ENCODE measurements at regions not wholly inside any gene's neighbourhood (a gene's known extent, or its start where the extent isn't known, plus 50 kb on each side); places are given as distances from the start of the nearest gene placed in this dataset.

DNA sequence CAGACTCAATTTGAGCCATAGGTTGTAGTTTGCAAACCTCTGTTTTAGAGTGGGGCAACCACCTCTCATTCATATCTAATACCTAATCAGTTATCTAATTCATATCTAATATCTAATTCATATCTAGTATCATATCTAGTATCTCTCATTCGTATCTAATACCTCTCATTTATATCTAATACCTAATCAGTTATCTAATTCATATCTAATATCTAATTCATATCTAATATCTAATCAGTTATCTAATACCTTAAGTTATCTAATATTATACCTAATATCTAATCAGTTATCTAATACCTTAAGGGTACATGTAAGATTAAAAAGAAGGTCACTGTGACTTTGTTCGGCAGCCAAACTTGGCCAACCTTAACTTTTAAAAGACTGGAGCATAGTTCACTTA lies 403.4 kb upstream of the MMADHC start:
- no peak for DNase-seq

DNA sequence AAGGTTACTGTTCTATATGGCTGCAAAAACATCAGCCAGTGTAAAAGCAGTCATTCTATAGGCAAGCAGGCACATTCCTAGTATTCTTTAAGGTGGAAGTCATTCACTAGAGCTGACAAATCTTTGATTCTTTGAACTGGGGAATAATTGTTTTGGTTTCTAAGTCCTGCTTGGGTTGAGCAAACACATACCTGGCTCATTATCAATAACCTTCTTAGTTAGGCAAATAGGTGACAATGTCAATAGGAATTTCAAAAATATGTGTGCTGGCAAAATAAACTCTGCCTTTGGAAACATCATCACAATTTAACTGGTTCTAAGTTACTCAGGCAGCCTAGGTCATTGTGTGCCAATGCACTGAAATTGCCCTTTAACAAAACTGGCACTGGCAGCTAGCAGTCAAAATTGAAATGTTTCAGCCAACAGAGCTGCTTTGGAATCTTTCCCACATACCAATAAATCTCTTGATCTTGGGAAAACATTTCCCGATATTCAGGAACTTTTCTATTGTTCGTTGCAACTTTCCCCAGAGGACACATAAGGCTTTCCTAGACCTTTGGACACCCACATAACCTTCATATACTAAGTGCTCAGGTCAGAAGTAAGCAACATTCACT lies 402.0 kb upstream of the MMADHC start:
- DNase-seq, result peak; percentile 66

- DNase-seq, result no peak
These were observed 400.8 kb upstream of the MMADHC start for GRCh38 chr2:149988361-149988760.

DNA sequence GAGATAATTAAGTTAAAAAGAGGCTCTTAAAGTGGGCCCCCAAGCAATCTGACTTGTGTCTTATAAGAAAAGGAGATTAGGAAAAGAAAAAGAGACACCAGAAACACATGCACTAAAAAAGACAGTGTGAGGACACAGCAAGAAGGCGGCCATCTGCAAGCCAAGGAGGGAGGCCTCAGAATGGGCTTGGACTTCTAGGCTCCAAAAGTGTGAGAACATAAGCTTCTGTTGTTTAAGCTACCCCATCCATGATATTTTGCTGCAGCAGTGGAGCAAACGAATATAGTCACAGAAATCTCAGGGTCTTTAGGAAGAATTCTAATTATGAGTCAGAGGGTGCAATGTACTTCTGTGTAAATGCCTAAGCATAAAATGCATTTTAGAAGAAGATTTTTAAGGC lies 399.3 kb upstream of the MMADHC start:
- no peak for DNase-seq

GRCh38 chr2:149984311-149984710 lies 396.7 kb upstream of the MMADHC start:
- DNase-seq, result no peak

DNA sequence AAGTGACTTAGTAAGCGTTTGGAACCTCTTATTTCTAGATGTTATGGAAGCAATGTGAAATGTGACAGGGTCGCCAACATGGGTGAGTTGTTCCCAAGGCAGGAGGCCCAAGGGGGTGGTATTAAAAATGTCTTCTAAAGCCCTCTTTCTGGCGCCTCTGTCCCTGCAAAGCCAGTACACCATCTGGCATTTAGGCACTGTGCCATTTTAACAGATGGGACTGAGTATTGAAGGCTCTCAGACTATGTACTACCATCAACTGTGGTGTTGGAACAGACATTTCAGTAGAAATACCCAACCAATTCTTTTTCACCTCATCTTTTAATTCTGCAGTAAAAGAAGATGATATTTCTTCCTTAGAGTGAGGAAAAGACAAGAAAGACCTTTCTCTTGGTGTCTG lies 384.5 kb upstream of the MMADHC start:
- DNase-seq, result peak; percentile 9

DNA sequence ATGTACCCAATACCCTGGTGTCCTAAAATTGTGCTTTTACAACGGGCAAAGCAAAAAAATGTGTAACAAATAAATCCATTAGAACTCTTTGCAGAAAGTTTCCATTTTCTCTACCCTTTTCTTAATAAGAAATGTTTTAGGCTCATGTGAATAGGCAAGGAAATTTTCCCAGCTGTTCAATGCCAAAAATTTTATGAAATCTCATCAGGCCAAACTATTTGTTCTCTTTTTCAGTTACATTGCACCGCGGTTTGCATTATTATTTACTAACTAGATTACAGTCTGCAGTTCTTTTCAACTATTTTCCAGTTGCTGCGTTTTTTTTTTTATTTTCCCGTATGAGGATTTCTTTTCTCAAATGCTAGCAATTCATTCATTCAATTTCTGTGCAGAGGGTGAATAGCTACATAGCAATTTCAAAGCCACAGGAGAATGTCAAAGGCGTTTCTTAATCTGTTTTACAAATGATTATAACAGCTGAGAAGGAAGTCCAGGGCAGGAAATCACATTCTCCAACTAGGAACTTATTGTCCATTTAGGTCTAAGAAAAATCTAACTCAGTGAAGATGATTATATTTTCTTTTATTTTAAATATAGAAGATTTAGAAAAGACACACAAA lies 367.5 kb upstream of the MMADHC start:
- DNase-seq, result no peak

- DNase-seq, result no peak
These were observed 366.1 kb upstream of the MMADHC start for GRCh38 chr2:149953627-149954026.

- DNase-seq, result no peak
These were observed 343.9 kb upstream of the MMADHC start for GRCh38 chr2:149931486-149931885.

DNA sequence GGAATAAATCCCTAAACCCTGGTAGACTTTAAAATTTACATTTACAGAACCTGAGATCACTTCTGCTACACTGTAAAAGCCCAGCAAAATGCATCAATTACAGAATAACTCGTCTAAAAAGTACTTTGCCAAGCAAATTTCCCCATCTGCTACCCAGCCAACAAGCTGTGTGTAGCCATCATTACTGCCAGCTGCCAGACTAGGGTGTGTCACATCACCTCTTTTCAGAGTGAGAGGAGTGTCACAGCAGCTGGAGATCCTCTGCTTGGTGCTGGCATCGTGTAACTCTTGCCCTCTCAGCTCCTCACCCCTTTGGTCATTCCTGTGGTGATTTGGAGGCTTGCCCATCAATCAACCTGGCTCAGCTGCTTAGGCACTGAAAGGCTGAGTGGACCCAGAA lies 340.4 kb upstream of the MMADHC start:
- DNase-seq, result no peak

GRCh38 chr2:149926149-149926548 lies 338.6 kb upstream of the MMADHC start:
- no peak for DNase-seq

GRCh38 chr2:149924549-149925213 lies 337.1 kb upstream of the MMADHC start:
- DNase-seq, result peak; percentile 4

- peak; percentile 59 for DNase-seq
These were observed 336.5 kb upstream of the MMADHC start for GRCh38 chr2:149924028-149924427.

DNA sequence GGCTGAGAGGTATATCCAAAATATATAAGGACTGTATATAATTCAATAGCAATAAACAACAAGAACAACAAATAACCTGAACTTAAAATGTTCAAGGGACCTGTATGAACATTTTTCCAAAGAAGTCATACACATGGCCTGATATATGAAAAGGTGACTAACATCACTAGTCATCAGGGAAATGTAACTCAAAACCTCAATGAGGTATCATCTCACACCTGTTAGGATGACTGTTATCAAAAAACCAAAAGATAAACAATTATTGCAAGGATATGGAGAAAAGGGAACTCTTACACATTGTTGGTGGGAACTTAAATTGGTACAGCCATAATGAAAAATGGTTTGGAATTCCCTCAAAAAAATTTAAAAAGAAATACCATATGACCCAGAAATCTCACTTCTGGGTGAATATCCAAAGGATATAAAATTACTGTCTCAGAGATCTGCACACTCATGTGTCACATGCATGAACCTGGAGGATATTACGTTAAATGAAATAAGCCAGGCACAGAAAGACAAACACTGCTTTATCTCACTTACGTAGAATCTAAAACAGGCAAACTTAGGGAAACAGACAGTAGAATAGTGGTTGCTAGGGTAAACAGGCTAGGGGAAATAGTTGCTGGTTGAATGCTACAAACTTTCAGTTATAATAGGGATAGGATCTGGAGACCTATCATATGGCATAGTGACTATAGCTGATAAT lies 334.5 kb upstream of the MMADHC start:
- no peak for DNase-seq

- DNase-seq, result no peak
These were observed 332.8 kb upstream of the MMADHC start for GRCh38 chr2:149920389-149920788.

GRCh38 chr2:149915151-149915550 lies 327.6 kb upstream of the MMADHC start:
- no peak for DNase-seq

DNA sequence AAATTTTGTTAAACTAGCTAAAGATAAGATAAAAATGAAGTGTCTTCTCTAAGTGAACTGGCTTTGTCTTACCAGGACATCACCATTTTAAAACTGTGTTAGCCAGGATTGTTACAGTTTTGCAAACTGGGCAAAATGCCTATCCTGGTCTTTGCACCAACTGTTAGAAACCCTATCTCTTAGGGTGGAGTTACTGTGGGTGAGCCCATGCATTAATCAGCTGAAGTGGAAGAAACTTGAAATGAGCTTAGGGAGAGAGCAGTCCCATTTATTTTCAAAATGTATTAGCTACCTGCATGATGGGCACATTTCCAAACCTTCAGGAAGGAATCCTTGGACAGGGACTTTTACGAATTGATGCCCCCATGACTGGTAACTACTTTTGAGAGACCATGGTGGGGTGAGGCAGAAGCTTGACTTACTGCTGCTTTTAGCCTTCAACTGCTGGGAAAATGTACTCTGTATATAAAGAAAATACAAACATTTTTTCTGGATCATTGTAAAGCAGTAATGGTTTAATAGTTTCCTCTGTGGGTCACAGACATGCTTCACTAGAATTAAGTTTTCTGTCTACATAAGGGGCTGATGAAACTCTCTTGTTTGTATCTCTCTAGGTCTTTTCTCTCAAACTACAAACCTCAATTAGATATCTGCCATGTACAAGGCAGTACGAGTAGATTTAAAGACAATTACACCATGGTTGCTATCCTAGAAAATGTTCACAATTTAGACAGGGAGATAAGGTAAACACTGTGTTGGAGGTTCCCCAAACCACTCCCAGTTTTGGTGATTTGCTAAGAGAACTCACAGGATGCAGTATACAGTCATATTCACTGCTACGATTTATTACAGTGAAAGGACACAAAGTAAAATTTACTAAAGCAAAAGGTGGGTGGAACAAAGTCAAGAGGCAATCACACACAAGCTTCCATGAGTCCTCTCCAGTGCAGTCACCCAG lies 321.4 kb upstream of the MMADHC start:
- DNase-seq, result no peak

DNA sequence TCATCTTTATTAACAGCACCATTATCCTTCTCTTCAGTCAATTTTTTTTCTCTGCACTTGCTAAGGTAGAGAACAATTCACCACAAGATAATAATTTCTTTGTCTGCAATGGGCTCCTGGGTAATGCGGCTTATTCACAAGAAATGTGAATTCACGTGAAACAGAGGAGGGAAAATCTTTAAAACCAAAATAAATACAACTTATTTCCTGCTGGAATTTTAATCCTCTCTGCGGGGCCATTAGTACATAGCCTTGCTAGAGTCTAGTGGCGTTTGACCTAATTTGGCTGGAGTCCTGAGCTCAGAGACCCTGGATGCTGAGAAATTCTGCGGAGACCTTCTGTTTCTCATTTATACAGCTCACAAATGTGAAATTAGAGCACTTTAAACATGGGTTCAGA lies 319.3 kb upstream of the MMADHC start:
- DNase-seq, result no peak

GRCh38 chr2:149904352-149905175 lies 317.0 kb upstream of the MMADHC start:
- no peak for DNase-seq

DNA sequence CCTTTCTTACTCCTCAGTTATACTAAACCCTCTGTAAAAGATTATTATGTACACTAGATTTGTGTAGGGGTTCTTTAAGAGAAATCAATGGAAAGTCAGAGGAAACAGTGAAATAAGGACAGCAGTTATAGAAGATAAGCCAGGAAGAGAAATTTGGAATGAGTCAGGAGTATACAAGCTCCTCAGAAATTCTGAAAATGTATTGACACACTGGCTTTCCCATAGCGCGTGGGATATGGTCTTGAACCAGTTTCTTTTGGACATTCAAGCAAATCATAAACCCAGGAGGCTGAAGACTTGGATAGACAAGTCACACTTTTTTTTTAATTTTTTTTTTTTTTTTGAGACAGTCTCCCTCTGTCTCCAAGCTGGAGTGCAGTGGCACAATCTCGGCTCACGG lies 316.1 kb upstream of the MMADHC start:
- DNase-seq, result peak; percentile 11

DNA sequence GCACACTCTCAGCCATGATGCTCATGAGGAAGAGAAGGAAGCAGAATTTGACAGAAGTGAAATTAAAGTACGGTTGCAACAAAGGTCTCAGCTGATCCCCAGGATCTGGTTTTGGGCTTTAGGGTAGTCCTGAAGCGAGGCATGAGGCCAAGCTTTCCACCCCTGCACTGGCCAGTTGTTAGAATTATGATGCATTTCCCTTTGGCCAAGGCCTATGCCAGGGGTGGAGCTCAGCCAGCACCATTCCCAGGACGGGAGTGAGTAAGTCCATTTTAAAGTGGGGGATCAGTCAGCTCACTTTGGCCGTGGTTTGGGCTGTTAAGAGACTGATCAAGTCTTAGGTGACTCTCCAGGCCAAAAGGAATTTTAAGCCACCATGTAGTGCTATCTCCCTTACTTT lies 314.5 kb upstream of the MMADHC start:
- peak; percentile 30 for DNase-seq
